ENCODE measurements at regions not wholly inside any gene's neighbourhood (a gene's known extent, or its start where the extent isn't known, plus 50 kb on each side); places are given as distances from the start of the nearest gene placed in this dataset.

GRCh38 chr20:11853359-11853758 lies 64.3 kb upstream of the BTBD3 start:
- H3K4me1 ChIP-seq (replicated peaks in 1 of 4; ENCODE audit: control insufficient read depth in 3 of 4, insufficient read depth in 4 of 4, low read length in 3 of 4): peaks cover 0 to 5% (median 1%) of the 10 kb centered on the region in 4 experiments; a peak in 1 of 7 replicates
- H2BK120ac ChIP-seq (replicated peaks; ENCODE audit: low read depth, low read length): no peak overlapping the region
- no peaks in the 10 kb centered on the region for H3K36me3 ChIP-seq (ENCODE audit: control insufficient read depth in 2 of 4, insufficient read depth in 4 of 4, low read length in 3 of 4)
- no peak overlapping the region for H3K27ac ChIP-seq (ENCODE audit: low read depth, low read length)
- FAIRE-seq: no peak
- no peak overlapping the region for H2BK20ac ChIP-seq (ENCODE audit: low read length)
- ChIA-PET CTCF (ENCODE audit: partially characterized antibody) (no interaction called here), POLR2A (ENCODE audit: partially characterized antibody) (no interaction called here)
- no peak overlapping the region for H3K4me2 ChIP-seq (ENCODE audit: insufficient read depth in 1 of 2, low read depth in 2 of 2, low read length in 2 of 2)
- no peak overlapping the region for H2BK12ac ChIP-seq (ENCODE audit: low read depth, low read length)
- no peak overlapping the region for H4K5ac ChIP-seq (ENCODE audit: insufficient read length, low read depth, low read length)
- no peaks in the 10 kb centered on the region for H3K79me2 ChIP-seq (ENCODE audit: control insufficient read depth in 1 of 2, insufficient read depth in 2 of 2, low read length in 2 of 2)
- H4K91ac ChIP-seq (replicated peaks; ENCODE audit: insufficient read length, low read length): no peak overlapping the region
- H3K4ac ChIP-seq (replicated peaks; ENCODE audit: insufficient read length, low read depth, low read length): no peak overlapping the region
- H4K8ac ChIP-seq (ENCODE audit: extremely low read depth, insufficient read depth, low read length): no peak overlapping the region
- H2AK5ac ChIP-seq (ENCODE audit: low read depth, low read length): no peak overlapping the region
- H3K79me1 ChIP-seq (ENCODE audit: low read depth, low read length): no peaks in the 10 kb centered on the region
- H3K9me3 ChIP-seq (ENCODE audit: insufficient read depth in 2 of 2, low read depth in 1 of 2, low read length in 1 of 2): no peaks in the 10 kb centered on the region
- TF ChIP-seq EGR1 (IDR thresholded peaks at IDR 0.05; ENCODE audit: borderline replicate concordance, low read depth, low read length) (no peak), SIN3A (conservative IDR thresholded peaks at IDR 0.05 in 1 of 2, IDR thresholded peaks at IDR 0.05 in 1 of 2; ENCODE audit: low read depth in 1 of 2, low read length in 2 of 2) (no peak), MAX (IDR thresholded peaks at IDR 0.05) (no peak), GTF2F1 (IDR thresholded peaks at IDR 0.05; ENCODE audit: borderline replicate concordance, low read depth, low read length) (no peak), ZNF274 (IDR thresholded peaks at IDR 0.05; ENCODE audit: borderline replicate concordance, extremely low read depth, low read length) (no peak), CREB1 (IDR thresholded peaks at IDR 0.05) (no peak)
- H3K23me2 ChIP-seq (ENCODE audit: low read depth, low read length): no peaks in the 10 kb centered on the region; the same call in 1 of the 2 replicates
- no peak overlapping the region for H3K9ac ChIP-seq (replicated peaks in 1 of 4; ENCODE audit: extremely low read depth in 1 of 4, low read depth in 3 of 4, low read length in 3 of 4)
- H3K23ac ChIP-seq (ENCODE audit: insufficient read length): no peak overlapping the region
- H2BK15ac ChIP-seq (ENCODE audit: low read length): no peak overlapping the region
- H4K20me1 ChIP-seq (replicated peaks in 1 of 2; ENCODE audit: control insufficient read depth in 1 of 2, insufficient read depth in 2 of 2, low read length in 2 of 2): no peaks in the 10 kb centered on the region
- H3K14ac ChIP-seq (ENCODE audit: insufficient read length): no peak overlapping the region
- no peak overlapping the region for H2BK5ac ChIP-seq (ENCODE audit: low read depth, low read length)
- no peak overlapping the region for H3K18ac ChIP-seq (ENCODE audit: extremely low read depth, low read length)
- no peak overlapping the region for H3K4me3 ChIP-seq (ENCODE audit: extremely low read depth in 1 of 4, insufficient read depth in 2 of 4, low read depth in 3 of 4, low read length in 4 of 4)
- no peak overlapping the region for H2AFZ ChIP-seq (ENCODE audit: low read length)
- no peak for DNase-seq (ENCODE audit: low read depth in 1 of 2, low spot score in 2 of 2)
- H3K27me3 ChIP-seq (replicated peaks in 1 of 4; ENCODE audit: control insufficient read depth in 3 of 4, extremely low read depth in 1 of 4, insufficient read depth in 3 of 4, low read length in 3 of 4): no peaks in the 10 kb centered on the region
- H3K56ac ChIP-seq (replicated peaks; ENCODE audit: insufficient read length, low read depth, low read length): no peak overlapping the region

All from H1 (cell line).